ENCODE measurements at regions not wholly inside any gene's neighbourhood (a gene's known extent, or its start where the extent isn't known, plus 50 kb on each side); places are given as distances from the start of the nearest gene placed in this dataset.

- TF ChIP-seq ZNF791 (tag by site-specific recombination; IDR thresholded peaks at IDR 0.05): no peak
- TF ChIP-seq BCL11A (tag by site-specific recombination; IDR thresholded peaks at IDR 0.05; ENCODE audit: low read depth): no peak
- no peak for TF ChIP-seq ZBTB8A (tag by site-specific recombination; IDR thresholded peaks at IDR 0.05)
- TF ChIP-seq, protein P1, sequence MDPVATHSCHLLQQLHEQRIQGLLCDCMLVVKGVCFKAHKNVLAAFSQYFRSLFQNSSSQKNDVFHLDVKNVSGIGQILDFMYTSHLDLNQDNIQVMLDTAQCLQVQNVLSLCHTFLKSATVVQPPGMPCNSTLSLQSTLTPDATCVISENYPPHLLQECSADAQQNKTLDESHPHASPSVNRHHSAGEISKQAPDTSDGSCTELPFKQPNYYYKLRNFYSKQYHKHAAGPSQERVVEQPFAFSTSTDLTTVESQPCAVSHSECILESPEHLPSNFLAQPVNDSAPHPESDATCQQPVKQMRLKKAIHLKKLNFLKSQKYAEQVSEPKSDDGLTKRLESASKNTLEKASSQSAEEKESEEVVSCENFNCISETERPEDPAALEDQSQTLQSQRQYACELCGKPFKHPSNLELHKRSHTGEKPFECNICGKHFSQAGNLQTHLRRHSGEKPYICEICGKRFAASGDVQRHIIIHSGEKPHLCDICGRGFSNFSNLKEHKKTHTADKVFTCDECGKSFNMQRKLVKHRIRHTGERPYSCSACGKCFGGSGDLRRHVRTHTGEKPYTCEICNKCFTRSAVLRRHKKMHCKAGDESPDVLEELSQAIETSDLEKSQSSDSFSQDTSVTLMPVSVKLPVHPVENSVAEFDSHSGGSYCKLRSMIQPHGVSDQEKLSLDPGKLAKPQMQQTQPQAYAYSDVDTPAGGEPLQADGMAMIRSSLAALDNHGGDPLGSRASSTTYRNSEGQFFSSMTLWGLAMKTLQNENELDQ (tag by site-specific recombination; IDR thresholded peaks at IDR 0.05; ENCODE audit: low read depth): no peak
- TF ChIP-seq ZNF660 (tag by site-specific recombination; IDR thresholded peaks at IDR 0.05): no peak
- TF ChIP-seq HOXD13 (CRISPR knock-in tag; IDR thresholded peaks at IDR 0.05; ENCODE audit: borderline replicate concordance): no peak
- no peak for TF ChIP-seq ZBTB1 (tag by site-specific recombination; IDR thresholded peaks at IDR 0.05)
- TF ChIP-seq ZFP37 (tag by site-specific recombination; IDR thresholded peaks at IDR 0.05): no peak
- no peak for TF ChIP-seq ZNF610 (tag by site-specific recombination; IDR thresholded peaks at IDR 0.05; ENCODE audit: borderline replicate concordance)
- TF ChIP-seq, protein P2, sequence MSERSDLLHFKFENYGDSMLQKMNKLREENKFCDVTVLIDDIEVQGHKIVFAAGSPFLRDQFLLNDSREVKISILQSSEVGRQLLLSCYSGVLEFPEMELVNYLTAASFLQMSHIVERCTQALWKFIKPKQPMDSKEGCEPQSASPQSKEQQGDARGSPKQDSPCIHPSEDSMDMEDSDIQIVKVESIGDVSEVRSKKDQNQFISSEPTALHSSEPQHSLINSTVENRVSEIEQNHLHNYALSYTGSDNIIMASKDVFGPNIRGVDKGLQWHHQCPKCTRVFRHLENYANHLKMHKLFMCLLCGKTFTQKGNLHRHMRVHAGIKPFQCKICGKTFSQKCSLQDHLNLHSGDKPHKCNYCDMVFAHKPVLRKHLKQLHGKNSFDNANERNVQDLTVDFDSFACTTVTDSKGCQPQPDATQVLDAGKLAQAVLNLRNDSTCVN (tag by site-specific recombination; optimal IDR thresholded peaks at IDR 0.05): no peak
- TF ChIP-seq ZNF274 (IDR thresholded peaks at IDR 0.05; ENCODE audit: low read length): no peak
- TF ChIP-seq ZNF274 (tag by site-specific recombination; IDR thresholded peaks at IDR 0.05; ENCODE audit: borderline replicate concordance): no peak
- no peak for TF ChIP-seq ZNF518A (tag by site-specific recombination; conservative IDR thresholded peaks at IDR 0.05; ENCODE audit: low read depth)
- TF ChIP-seq ZNF138 (tag by site-specific recombination; IDR thresholded peaks at IDR 0.05; ENCODE audit: borderline replicate concordance): no peak
- no peak for TF ChIP-seq ZNF174 (tag by site-specific recombination; IDR thresholded peaks at IDR 0.05)
- TF ChIP-seq ZNF133 (tag by site-specific recombination; IDR thresholded peaks at IDR 0.05): no peak
- TF ChIP-seq OVOL3 (tag by site-specific recombination; IDR thresholded peaks at IDR 0.05): no peak
- TF ChIP-seq, protein P3, sequence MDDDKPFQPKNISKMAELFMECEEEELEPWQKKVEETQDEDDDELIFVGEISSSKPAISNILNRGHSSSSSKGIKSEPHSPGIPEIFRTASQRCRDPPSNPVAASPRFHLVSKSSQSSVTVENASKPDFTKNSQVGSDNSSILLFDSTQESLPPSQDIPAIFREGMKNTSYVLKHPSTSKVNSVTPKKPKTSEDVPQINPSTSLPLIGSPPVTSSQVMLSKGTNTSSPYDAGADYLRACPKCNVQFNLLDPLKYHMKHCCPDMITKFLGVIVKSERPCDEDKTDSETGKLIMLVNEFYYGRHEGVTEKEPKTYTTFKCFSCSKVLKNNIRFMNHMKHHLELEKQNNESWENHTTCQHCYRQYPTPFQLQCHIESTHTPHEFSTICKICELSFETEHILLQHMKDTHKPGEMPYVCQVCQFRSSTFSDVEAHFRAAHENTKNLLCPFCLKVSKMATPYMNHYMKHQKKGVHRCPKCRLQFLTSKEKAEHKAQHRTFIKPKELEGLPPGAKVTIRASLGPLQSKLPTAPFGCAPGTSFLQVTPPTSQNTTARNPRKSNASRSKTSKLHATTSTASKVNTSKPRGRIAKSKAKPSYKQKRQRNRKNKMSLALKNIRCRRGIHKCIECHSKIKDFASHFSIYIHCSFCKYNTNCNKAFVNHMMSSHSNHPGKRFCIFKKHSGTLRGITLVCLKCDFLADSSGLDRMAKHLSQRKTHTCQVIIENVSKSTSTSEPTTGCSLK (tag by site-specific recombination; IDR thresholded peaks at IDR 0.05): no peak
- no peak for TF ChIP-seq ZSCAN4 (tag by site-specific recombination; IDR thresholded peaks at IDR 0.05)
- no peak overlapping the region for H3K27ac ChIP-seq (ENCODE audit: extremely low read depth, low read depth, low read length)
Observed at GRCh38 chr1:53408755-53409129, 50.5 kb upstream of the DMRTB1 start.

More at GRCh38 chr1:53408755-53409129, 50.5 kb upstream of the DMRTB1 start:
- H3K9me3 ChIP-seq (ENCODE audit: control insufficient read depth, insufficient read depth, low read depth, low read length): no peaks in the 10 kb centered on the region
- ChIA-PET CTCF (no interaction called here), POLR2A (no interaction called here)
- H3K4me1 ChIP-seq (ENCODE audit: control insufficient read depth, insufficient read depth, low read length): peaks cover 5% of the 10 kb centered on the region; the same call in 1 of the 2 replicates
- no peaks in the 10 kb centered on the region for H3K36me3 ChIP-seq (ENCODE audit: control insufficient read depth in 2 of 2, insufficient read depth in 1 of 2, low read length in 2 of 2)
- H3K4me3 ChIP-seq (ENCODE audit: low read depth, low read length): no peak overlapping the region
